Muscle of arm (tissue), 1 donor: ENCODE measurements at regions not wholly inside any gene's neighbourhood (a gene's known extent, or its start where the extent isn't known, plus 50 kb on each side); places are given as distances from the start of the nearest gene placed in this dataset.
A peak's percentile ranks its signal among the peaks of the same experiment; 100 is the strongest.
"Not testable (repeated sequence)": the region's sequence is repeated elsewhere in the genome, so short reads cannot be mapped to it uniquely, and the experiment has no call there.

Experiments used
- DNase-seq: peaks from one replicate; pipeline ENCODE4 v3.0.0-alpha.2; 2013

DNA sequence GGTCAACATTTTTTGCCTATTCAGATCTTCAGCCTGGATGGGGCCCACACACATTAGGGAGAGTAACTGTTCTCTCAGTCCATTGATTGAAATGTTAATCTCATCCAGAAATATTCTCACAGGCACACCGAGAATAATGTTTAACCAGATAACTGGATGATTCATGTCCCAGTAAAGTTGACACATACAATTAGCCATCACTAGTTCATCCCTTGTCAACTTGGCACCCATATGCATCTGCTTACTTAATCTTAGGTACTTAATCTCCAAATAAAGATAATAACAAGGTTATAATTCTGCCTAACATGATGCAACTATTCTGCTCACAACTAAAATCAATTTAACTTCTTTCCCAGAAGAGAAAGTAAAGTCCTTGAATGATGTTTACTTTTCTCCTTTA lies 502.6 kb downstream of the ADRA2A start:
- DNase-seq = no peak

DNA sequence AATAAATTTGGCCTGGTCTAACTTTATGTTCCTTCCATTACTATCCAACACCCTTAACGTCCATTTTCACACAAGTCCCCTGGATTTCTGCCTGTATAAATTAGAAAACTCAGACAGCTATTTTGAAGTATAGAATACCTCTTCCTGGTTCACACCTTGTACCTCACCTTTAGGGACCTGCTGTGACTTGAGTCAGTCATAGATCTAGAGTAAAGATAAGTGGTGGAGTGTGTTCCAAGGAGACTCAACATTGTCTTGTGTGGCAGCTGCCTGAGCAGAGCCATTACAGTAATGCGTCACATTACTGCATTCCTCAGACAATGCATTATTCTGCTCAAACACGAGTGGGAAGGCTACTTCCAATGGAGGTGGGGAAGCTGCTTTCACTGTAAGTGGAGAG lies 513.9 kb downstream of the ADRA2A start:
- DNase-seq = no peak

DNA sequence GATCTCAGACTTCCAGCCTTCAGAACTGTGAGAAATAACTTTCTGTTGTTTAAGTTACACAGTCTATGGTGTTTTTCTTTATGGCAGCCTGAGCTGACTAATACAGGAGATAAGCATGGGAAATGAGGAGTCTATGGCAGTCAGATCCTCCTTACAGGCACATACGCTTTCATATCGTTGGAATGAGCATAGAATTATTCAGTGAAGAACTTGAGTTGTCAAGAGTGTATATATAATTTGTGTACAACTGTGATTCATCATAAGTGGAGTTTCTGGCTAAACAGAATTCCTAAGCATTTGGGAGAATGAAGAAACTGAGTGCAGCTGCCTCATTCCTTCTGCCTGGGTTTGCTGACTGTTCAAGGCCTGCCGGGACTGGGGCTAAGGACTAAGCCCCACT lies 516.7 kb downstream of the ADRA2A start:
- no peak for DNase-seq

DNA sequence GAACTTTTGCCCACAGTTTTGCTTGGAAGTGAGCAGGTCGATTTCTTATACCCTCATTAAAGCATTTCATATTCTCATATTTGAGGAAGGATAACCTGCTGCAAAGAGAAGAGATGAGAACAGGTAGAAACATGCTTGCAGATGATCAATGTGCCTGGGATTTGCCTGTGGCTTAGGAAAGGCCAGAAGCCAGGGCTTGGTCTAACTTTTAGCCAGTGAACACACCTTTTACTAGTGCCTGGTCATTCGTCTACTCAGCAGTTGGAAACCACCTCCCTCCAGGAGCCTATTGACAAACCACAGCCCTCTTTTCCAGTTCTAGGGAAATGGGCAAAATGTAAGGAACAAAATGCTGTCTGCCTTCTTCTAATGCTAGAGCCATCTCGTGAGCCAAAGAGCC lies 518.3 kb downstream of the ADRA2A start:
- DNase-seq = no peak

DNA sequence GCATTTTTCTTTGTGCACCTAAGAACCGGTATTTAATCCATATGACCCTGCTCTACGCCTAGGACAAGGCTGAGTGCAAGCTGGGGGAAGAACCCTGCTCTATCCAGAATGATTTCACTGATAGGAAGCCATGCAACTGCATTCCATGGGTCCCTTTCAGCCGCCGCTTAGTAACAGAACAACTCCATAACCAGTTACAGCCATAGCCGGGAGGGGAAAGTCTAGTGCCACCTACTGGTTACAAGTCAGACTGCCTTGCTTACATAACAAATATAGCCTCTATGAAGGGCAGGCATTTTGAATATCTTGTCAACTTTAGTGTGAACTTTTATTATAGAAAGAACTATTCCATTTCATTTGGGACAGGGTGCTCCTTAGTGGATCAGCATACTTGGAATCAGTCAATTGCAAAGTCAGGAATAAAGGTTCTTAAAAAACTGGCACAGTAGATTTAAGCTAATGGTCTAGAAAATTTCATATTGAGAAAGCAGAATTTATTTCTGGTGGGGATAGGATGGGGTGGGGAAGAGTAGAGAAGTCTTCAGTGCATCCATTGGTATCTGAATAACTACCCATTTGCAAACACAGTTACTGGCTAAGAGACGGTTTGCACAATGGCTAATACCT lies 521.7 kb downstream of the ADRA2A start:
- peak; percentile 39 for DNase-seq

DNA sequence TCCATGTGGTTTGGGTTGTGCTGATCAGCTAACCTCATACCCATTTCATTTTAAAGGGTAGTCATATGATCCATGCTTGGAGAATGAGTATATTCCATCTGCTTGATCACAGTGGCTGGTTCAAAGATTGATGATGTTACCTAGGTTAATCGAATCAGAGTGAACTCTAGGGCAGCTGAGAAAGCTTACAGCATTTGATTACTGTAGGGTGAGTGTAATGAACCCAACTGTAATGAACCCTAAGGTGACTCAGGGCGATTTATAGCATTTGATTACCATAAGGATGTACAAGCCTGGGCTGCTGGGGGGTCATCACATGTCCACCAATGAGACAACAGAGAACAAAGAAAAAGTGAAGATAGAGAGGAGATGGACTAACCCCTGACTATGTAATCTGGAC lies 523.1 kb downstream of the ADRA2A start:
- DNase-seq = no peak

DNA sequence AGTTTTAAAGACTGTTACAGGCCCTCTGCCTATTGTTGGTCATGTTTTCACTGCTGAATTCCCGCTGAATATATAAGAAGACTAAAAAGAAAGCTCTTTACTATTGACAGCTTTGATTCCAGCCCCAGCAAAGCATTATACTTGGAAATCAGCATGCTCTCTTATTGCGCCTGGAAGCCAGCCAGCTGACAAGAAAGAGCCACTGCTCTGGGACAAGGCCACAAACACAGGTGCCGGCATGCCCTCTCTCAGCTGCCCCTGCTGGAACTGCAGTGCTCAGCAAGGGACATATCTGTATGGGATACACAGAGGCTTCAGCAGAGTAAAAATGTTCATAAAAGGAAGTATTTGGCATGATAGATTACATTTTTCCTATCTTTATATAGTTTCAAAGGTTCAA lies 523.9 kb downstream of the ADRA2A start:
- DNase-seq = peak; percentile 2

DNA sequence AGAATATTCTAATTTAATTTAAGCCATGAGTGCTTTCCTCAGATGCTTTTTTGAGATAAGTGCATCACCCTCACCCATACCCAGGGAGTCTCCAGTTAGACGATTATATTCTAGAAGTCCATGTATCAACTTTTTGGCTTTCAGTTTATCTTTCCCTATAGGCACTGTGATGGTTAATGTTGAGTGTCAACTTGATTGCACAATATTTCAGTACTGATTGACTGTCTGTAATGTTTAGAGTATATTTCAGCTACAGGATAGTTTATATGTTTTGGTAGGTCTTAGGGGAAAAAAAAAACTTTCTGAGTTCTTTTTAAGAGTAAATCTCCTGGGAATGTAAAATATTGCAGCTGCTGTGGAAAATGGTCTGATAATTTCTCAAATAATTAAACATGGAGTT lies 535.4 kb downstream of the ADRA2A start:
- DNase-seq = no peak

DNA sequence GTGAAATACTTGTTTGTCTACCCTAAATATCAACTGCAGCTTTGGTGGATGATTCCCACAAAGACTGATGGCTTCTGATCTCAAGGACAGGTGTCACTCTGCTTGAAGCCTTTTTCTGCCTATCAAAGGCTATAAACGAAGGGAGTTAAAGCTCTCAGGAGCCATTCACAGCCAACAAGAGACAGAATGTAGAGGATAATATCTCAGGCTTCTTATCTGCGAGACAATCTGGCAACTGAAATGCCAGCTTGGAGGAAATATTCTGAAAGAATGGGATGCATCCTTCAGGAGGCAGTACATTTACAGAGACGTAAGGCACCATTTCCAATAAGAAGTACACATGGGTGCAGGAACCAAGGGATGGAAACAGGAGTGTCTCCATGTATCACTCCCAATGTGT lies 549.4 kb downstream of the GPAM start:
- DNase-seq = no peak

DNA sequence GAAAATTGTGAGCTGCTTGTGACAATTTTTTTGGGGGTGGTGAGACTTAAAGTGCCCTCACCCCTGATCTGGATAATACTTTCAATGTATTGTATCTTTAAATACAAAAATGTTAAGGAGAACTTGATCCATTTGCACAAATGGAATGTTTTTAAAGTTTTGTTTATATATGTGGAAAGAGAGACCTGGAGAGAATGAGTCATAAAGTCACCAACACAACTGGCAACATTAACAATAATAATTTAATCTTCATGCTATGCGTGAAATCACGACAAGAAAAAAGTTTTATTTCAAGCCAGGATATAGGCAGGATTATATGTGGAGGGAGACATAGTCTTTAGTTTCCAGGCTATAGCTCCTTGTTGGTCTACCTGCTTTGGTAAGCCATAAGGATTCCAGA lies 537.5 kb downstream of the GPAM start:
- DNase-seq = no peak

DNA sequence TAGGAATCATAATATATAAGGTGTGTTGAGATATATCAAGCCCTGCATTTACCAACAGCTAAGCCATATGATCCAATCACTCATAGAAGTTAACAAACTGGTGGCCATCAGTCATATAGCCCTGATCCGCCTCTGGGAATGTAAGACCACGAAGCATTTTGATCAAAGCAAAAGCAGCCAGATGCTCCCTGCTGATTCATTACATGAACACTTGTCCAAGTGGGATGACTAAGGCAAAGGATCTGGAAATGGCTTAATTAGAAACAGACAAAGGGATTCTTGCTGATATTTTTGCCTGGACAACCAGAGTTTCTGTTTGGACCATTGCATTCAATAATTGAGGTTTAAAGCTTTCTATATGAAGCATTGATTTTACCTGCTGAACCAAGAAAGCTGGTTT lies 535.5 kb downstream of the GPAM start:
- DNase-seq = no peak

DNA sequence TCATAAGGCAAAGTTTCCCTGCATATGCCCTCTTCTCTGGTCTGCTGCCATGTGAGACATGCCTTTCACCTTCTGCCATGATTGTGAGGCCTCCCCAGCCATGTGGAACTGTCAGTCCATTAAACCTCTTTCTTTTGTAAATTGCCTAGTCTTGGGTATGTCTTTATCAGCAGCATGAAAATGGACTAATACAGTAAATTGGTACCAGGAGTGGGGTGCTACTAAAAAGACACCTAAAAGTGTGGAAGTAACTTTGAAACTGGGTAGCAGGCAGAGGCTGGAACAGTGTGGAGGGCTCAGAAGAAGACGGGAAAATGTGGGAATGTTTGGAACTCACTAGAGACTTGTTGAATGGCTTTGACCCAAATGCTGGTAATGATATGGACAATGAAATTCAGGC lies 534.5 kb downstream of the GPAM start:
- DNase-seq = not testable (repeated sequence)

DNA sequence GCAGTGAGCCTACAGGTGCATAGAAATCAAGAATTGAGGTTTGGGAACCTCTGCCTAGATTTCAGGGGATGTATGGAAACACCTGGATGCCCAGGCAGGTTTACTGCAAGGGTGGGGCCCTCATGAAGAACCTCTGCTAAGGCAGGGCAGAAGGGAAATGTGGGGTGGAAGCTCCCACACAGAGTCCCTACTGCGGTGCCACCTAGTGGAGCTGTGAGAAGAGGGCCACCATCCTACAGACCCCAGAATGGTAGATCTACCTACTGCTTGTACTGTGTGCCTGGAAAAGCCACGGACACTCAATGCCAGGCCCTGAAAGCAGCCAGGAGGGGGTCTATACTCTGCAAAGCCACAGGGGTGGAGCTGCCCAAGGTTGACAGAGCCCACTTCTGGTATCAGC lies 533.5 kb downstream of the GPAM start:
- no peak for DNase-seq

DNA sequence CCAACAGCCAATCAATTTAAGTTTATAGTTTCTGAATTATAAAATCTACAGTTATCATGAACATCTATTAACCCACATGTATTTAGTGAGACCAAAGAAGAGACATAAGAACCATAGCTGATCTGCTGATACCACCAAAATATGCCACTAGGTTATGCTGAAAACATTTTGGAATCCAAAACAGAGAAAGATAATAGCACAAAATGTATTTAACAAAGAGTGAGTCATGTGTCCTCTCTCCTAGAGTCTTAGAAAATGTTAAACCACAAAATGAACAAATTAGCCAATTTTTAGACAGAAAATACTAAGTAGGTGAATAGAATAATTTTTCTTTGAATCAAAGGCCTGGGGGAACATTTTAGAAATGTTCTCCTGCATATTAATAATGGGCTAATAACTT lies 527.5 kb downstream of the GPAM start:
- DNase-seq = no peak

DNA sequence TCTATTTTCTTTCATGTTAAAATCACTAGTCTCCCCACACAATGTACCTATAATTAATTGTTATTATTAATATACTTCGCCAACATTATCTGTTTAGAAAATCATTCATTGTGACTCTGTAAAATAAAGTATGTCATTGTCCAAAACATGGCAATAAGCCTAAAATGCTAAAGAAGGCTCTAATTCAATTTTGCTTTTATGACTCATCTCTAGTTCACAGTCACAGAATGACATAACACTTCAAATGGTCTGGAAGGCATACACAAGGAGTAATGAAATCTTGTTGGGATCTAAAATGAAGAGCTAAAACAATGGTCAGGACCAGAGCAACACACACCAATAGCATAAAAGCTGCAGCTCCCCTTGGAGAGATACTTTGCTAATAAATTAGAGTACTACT lies 505.8 kb downstream of the GPAM start:
- no peak for DNase-seq

DNA sequence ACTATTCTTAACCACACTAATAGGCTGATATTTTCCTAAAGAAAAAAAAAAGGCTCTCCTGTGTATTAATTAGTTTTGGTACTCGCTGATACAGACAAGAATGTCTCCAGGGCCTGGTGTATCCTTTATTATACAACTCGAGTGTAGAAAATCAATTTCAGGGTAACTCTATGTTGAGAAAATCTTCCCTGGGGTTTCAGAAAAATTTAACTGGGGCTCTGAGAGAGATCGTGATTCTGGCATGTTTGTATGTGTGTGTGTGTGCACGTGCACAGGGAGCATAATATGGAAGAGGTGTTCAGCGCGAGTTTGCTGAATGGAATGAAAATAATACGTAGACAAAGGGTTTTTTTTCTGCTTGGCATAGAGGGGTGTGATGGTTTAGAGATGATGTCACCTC lies 496.8 kb downstream of the GPAM start:
- DNase-seq = no peak

DNA sequence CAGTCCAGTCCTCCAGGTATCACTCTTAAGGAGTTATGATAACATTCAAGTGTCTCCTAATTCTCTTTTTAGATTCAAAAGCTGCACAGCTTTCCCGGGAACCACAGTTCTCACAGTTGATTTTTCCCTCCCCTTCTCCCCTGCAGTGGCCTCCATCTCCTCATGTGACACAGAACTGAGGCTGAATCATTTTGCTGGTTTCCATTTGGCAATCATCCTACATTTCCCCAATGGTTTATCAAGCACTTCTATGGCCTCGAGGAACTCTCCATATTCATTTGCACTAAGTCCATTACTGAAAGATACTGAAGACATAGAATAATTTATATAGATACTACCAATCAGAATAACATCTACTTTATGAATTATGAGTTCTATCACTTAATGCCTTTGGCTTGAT lies 484.9 kb downstream of the GPAM start:
- no peak for DNase-seq

DNA sequence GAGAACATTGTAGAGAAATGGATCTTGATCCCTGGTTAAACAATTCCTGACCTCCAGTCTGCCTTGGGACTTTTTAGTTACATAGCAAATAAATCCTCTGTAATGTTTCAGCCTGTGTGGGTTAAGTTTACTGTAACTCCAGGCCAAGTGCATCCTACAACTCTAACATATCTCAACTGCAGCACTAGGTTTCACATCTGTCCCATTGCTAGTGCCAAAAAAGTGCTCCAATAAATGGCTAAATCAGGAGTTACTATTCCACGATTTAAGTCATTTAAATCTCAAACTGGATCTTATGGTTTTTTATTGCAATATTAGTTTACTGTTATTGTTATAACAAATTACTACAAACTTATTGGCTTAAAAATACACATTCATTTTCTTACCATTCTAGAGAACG lies 479.6 kb downstream of the GPAM start:
- DNase-seq = peak; percentile 25

DNA sequence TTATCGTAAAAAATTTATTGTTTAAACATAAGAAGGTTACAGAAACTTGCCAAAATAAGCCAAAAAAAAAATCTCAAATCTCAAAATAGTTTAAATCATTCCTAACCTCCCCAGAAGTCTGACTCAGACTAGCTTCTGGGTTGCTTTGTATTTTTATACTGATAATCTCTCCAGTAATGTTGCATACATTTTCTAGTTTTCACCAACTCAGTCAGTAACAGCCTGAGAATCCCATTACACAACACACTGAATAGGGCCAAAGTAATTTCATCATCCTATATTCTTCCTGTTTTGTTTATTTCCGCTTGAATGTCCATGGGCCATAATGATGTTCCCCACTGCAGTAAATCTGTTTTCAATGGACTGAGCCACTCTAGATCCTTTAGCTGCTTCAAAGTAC lies 478.5 kb downstream of the GPAM start:
- DNase-seq = peak; percentile 23

DNA sequence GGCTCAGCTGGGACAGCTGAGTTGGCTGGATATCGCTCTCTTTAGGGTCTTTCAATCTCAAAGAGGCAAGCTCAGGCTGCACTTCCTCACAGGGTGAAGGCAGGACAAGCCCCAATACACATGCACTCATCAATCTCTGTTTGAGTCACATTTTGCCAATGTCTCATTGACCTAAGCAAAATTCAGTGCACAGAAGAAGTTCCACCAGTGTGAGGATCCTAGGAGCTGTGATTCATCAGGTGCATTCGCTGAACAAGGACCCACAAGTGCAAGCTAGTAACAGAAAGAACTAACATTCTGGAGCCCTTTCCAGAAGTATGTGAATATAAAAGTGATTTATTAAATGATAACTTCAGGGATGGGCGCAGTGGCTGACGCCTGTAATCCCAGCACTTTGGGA lies 477.2 kb downstream of the GPAM start:
- DNase-seq = no peak

DNA sequence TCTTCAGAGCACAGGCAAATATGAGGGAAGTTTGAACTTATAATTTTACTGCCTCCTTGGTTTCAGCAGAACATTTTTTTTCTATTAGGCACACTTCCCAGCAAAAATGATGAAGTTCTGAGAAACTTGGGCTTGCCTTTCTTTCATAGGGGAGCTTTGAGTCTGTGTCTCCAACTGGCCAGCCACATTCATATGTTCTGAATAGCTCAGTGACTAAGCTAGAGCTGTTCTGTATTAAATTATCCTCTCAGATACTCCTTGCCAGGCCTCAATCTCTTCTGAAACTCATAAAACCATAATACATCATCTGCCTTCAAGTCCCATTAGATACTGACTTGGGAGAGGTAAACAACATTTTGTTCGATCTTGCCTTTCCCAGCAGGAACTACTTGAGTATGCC lies 476.5 kb downstream of the GPAM start:
- DNase-seq = no peak

DNA sequence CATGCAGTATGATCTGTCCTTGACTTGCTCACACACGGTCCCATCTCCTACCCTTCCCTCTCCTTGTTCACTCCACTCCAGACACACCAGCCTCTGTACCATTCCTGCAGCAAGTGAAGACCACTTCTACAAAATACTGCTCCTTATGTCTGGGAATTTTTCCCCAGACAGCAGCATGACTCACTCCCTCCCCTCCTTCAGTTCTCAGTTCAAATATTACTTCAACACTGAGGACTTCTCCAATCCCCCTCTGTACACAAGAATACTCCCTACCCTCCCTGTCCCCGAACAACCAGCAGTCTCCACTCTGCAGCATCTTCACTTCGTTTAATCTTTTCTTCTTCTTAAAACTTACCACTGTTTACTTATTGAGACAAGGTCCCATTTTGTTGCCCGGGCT lies 474.0 kb downstream of the GPAM start:
- DNase-seq = no peak

DNA sequence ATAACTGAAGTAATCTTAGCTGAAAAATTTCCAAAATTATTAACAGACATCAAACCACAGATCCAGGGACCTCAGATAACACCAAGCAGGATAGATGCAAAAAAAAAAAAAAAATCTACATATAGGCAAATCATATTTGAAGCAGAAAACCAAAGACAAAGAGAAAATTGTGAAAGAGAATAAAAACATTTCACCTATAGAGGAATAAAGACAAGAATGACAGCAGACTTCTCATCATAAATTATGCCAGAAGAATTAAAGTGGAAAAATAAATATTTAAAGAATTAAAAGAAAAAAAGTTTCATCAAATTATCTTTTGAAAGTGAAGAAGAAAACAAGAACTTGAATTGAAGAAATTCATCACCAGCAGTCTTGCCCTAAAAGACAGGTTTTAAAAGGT lies 467.5 kb downstream of the GPAM start:
- DNase-seq = no peak

DNA sequence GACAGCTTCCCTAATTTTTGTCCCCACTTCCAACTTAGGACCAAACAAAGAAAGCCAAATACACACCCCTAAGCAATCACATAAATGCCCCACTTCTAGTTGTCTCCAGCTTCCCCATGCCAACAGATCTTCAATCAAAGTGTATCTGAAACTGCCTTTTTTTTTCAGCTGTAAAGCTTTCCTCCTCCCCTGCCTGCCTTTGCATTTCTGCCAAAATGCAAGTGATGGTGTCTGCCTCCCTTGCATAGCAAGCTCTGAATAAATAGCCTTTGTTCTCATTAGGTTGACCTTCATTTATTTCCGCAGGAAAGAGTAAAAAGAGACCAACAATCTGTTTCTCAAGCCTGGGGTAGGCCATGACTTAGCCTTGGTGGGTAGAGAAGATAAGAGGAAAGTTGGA lies 459.4 kb downstream of the GPAM start:
- DNase-seq = no peak

DNA sequence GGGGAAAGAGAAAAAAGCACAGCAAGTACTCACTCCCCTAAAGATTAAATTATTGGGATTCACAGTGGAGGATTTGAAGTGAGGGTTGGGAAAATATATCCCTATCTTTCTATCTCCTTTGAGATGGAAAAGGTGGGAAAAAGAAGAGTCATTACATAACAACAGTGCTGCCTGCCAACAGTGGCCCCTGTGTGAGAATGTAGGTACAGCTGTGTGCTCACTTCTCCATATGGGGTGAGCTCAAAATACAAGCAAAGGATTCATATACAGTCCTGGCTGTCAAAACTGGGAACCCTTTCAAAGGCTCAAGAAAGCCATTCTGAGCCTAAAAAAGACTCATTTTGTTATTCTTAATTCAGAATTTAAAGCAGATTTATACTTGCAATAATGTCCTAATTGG lies 458.5 kb downstream of the GPAM start:
- DNase-seq = no peak
